GM04504 (cell line): ENCODE measurements at regions not wholly inside any gene's neighbourhood (a gene's known extent, or its start where the extent isn't known, plus 50 kb on each side); places are given as distances from the start of the nearest gene placed in this dataset.
A peak's percentile ranks its signal among the peaks of the same experiment; 100 is the strongest.
"Not testable (repeated sequence)": the region's sequence is repeated elsewhere in the genome, so short reads cannot be mapped to it uniquely, and the experiment has no call there.

Experiments
- DNase-seq: peaks from one replicate; pipeline ENCODE4 v3.0.0-alpha.2; 2012; ENCODE audit warnings: low read depth

DNA sequence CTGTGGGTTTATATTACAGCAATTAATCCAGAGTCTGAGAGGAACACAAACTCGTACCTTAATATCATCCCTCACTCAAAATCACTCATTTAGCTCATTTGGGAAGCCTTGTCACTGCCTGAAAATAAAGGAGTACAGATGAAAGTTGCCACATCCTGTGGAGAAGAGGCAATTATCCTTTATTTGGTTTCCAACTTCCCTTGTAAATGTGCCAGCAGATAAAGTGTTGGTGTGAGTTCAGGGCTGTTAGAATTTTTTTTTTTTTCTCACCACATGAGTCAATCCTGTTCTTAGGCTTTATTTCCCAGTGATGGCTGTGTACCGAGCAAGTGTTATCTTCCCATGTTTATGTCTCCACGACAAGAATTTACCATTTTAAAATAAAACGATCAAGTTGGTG is 99.0 kb upstream of the SMIM30 start:
- DNase-seq = no peak

DNA sequence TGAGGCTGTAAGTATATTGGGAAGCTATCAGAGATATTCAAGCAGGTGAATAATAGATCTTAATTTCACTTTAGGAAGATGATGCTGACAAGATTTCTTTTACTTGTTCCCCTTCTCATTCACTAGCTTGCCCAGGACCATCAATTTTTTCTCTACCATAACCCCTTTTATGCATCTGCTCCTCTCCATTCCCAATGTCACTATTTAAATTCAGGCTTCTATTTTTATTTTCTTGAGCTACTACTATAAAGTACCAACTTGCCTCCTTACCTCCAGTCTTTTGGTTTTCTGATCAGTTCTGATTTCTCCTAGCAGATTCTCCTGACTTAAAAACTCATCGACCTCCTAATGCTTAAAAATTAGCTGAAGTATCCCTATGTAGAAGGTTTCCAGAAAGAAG is 97.7 kb upstream of the SMIM30 start:
- no peak for DNase-seq

GRCh38 chr7:113209449-113210203 is 91.3 kb upstream of the SMIM30 start:
- DNase-seq = no peak

GRCh38 chr7:113207931-113208330 is 89.6 kb upstream of the SMIM30 start:
- no peak for DNase-seq

GRCh38 chr7:113207441-113207840 is 89.1 kb upstream of the SMIM30 start:
- DNase-seq = no peak

DNA sequence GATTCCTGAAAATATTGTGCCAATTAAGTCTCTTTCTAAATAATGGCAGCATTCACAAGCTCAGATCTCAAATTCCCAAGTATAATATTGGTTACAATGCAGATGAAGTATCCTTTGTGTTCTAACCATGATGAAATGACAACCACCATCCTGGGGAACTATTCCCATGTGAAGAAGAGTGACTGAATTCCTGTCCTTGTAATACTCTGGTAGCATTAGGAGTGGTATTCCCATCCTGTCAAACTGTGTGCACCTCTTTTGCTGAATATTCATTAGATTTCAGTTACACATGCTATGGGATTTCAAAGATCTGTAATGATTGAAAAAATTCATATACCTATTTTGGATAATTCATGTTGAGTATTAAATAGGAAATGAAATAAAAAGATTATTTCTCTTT is 86.1 kb upstream of the SMIM30 start:
- DNase-seq = no peak

GRCh38 chr7:113202284-113202683 is 83.9 kb upstream of the SMIM30 start:
- DNase-seq = no peak

GRCh38 chr7:113200281-113200680 is 81.9 kb upstream of the SMIM30 start:
- no peak for DNase-seq

DNA sequence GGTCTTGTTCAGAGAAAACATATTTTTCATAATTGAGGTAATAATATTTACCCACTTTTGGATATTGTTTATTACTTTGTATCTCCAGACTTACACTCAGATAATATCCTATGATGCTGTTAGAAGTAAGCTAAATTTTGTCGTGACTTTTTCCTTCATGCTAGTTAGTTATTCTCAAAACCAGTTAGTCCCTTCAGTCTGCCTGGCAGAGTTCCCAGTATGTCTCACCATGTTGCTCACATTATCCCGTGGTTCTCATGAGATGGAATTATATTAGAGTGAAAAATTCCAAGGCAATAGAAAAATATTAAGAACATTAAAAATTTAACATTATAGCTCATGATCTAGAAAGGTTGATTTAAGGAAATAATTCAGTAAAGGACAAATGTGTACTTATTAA is 81.5 kb upstream of the SMIM30 start:
- no peak for DNase-seq

DNA sequence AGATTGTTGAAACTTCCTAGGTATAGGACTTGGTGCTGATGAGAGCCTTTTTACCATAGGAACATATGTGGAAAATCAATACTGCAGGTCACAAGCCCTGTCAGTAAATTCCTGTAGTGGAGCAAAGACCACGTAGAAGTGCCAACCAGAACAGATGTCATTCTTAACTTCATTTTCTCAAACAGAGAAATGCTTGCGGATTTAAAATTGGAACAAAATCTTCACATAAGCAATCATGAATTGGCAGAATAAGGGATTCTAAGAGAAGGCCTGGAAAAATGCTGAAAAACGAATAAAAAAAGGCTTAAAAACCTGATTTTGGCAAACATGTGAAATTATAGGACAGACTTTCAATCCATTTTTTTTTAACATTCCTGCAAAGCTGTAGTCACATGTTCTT is 80.8 kb upstream of the SMIM30 start:
- DNase-seq = no peak

- no peak for DNase-seq
Observed at GRCh38 chr7:113198226-113198625, 79.9 kb upstream of the SMIM30 start.

DNA sequence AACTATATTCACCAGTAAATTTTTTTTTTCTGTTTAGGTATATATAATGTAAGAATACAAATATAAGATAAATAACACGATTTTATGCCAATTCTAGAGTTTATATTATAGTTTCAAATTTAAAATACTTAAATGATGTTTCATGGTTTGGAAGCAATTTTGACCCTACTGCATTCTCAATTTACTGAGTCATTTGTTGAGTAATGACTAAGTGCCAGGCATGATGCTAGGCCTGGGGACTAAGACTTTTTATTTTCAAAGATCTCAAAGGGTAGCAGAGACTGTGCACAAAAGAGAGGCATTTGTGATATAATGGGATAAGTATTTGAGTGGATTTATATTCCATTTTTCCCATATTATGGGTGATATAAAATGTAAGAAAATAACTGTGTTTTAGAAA is 78.9 kb upstream of the SMIM30 start:
- DNase-seq = peak; percentile 34

DNA sequence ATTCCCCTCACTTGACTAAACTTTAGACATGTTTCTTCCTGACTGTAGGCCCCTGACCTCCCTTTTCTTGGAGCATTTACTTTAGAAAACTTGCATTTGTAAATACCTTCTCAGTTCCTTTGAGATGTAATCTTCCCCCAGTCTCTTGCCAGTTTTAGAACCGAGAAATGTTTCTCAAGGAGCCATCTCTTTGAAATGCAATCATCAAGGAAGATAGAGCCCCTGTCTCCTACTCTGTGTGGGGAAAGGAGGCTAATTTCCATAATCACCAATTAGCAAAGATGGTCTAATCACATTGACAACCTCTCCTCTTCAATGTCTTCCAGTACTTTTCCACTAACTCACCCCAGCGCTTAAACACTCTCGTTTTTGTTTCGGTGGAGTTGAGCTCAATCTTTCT is 70.0 kb upstream of the SMIM30 start:
- DNase-seq = no peak

GRCh38 chr7:113179313-113179712 is 61.0 kb upstream of the SMIM30 start:
- no peak for DNase-seq

GRCh38 chr7:113176836-113177235 is 58.5 kb upstream of the SMIM30 start:
- no peak for DNase-seq

DNA sequence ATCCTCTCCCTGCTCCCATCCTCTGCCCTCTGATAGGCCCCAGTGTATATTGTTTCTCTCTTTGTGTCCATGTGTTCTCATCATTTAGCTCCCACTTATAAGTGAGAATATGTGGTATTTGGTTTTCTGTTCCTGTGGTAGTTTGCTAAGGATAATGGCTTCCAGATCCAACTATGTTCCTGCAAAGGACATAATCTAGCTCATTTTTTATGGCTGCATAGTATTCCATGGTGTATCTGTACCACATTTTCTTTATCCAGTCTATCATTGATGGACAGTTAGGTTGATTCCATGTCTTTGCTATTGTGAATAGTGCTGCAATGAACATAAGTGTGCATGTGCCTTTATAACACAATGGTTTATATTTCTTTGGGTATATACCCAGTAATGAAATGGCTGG is 57.8 kb upstream of the SMIM30 start:
- DNase-seq = not testable (repeated sequence)

- DNase-seq = peak; percentile 5
Observed at GRCh38 chr7:113175525-113176104, 57.3 kb upstream of the SMIM30 start.

GRCh38 chr7:113172726-113173125 is 54.4 kb upstream of the SMIM30 start:
- DNase-seq = no peak

DNA sequence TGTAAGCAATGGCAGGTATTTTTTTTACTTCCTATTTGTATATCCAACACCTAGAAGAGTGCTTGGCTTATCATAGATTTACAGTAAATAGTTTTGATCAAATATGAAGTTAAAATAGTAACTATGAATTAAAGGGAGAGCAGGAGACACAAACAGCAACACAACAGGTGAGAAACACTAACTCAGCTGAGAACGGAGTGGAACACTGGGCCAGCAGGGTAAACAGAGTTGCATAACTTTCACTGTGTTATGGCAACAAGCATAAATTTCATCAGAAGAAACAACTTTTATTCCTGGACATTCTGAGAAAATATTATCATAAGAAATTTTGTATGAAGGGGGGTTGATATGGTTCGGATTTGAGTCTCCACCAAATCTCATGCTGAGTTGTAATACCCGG is 52.2 kb upstream of the SMIM30 start:
- DNase-seq = no peak
